Glutamatergic neuron (in vitro differentiated cells): ENCODE measurements at regions not wholly inside any gene's neighbourhood (a gene's known extent, or its start where the extent isn't known, plus 50 kb on each side); places are given as distances from the start of the nearest gene placed in this dataset.

Experiments
- DNase-seq: peaks from one replicate; pipeline ENCODE4 v3.0.0; 2022
- H3K27ac Mint-ChIP-seq: one replicate; pipeline ENCODE4 v1.8.0; 2020; ENCODE audit warnings: mild to moderate bottlenecking, mixed read lengths, inconsistent platforms; ENCODE audit not compliant: unreplicated experiment
- H3K27me3 Mint-ChIP-seq: one replicate; pipeline ENCODE4 v1.8.0; 2020; ENCODE audit warnings: mild to moderate bottlenecking, moderate library complexity, mixed read lengths, inconsistent platforms; ENCODE audit not compliant: unreplicated experiment
- H3K36me3 Mint-ChIP-seq: one replicate; pipeline ENCODE4 v1.8.0; 2020; ENCODE audit warnings: mild to moderate bottlenecking, mixed read lengths, inconsistent platforms; ENCODE audit not compliant: unreplicated experiment
- H3K4me1 Mint-ChIP-seq: one replicate; pipeline ENCODE4 v1.8.0; 2020; ENCODE audit warnings: mild to moderate bottlenecking, low read depth, mixed read lengths, inconsistent platforms; ENCODE audit not compliant: unreplicated experiment
- H3K4me3 Mint-ChIP-seq: one replicate; pipeline ENCODE4 v1.8.0; 2020; ENCODE audit warnings: mild to moderate bottlenecking, mixed read lengths, inconsistent platforms; ENCODE audit not compliant: unreplicated experiment
- H3K9me3 Mint-ChIP-seq: one replicate; pipeline ENCODE4 v1.8.0; 2020; ENCODE audit warnings: mild to moderate bottlenecking, moderate library complexity, mixed read lengths, inconsistent platforms; ENCODE audit not compliant: unreplicated experiment
- TF ChIP-seq, protein P1 (sequence below): fragments of 200-600 bp; sonication (generic); IDR thresholded peaks from one replicate; pipeline ENCODE4 v1.5.0; 2021; ENCODE audit not compliant: partially characterized antibody, unreplicated experiment

DNA sequence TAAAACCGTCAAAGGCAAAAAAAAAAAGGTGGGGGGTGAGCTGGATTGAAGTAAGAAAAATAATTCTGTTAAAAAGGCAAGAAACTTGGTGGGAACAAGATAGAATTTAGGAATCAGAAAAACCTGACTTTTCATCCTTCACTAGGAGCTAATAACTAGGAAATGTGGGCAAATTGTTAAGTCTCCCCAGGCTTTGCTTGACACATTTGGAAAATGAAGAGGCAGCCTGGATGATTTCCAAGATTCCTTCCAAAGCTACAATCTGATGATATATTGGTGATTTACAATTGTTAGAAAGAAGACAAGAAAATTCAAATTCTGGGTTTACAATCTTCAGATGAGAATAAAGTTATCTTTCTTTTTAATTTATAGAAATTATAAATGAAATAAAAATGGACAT lies 1062.5 kb downstream of the ADGRL3 start:
- DNase-seq, result no peak

GRCh38 chr4:62260254-62260653 lies 1060.1 kb downstream of the ADGRL3 start:
- H3K27ac Mint-ChIP-seq, result no peak overlapping the region

More for the DNA sequence above, 1062.5 kb downstream of the ADGRL3 start:
- Mint-ChIP-seq H3K9me3 (no peaks in the 10 kb centered on the region), H3K4me3 (no peak overlapping the region), H3K27ac (no peak overlapping the region), H3K4me1 (peaks cover 2% of the 10 kb centered on the region), H3K27me3 (no peaks in the 10 kb centered on the region), H3K36me3 (no peaks in the 10 kb centered on the region)
- TF ChIP-seq, protein P1, sequence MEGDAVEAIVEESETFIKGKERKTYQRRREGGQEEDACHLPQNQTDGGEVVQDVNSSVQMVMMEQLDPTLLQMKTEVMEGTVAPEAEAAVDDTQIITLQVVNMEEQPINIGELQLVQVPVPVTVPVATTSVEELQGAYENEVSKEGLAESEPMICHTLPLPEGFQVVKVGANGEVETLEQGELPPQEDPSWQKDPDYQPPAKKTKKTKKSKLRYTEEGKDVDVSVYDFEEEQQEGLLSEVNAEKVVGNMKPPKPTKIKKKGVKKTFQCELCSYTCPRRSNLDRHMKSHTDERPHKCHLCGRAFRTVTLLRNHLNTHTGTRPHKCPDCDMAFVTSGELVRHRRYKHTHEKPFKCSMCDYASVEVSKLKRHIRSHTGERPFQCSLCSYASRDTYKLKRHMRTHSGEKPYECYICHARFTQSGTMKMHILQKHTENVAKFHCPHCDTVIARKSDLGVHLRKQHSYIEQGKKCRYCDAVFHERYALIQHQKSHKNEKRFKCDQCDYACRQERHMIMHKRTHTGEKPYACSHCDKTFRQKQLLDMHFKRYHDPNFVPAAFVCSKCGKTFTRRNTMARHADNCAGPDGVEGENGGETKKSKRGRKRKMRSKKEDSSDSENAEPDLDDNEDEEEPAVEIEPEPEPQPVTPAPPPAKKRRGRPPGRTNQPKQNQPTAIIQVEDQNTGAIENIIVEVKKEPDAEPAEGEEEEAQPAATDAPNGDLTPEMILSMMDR, result no peak

GRCh38 chr4:62256479-62256878 lies 1056.4 kb downstream of the ADGRL3 start:
- Mint-ChIP-seq H3K36me3 (no peaks in the 10 kb centered on the region), H3K9me3 (no peaks in the 10 kb centered on the region), H3K4me1 (no peaks in the 10 kb centered on the region), H3K27me3 (peaks cover 2% of the 10 kb centered on the region), H3K27ac (no peak overlapping the region), H3K4me3 (no peak overlapping the region)
- TF ChIP-seq, protein P1, result no peak
- DNase-seq, result no peak

More at GRCh38 chr4:62260254-62260653, 1060.1 kb downstream of the ADGRL3 start:
- no peaks in the 10 kb centered on the region for H3K36me3 Mint-ChIP-seq
- H3K9me3 Mint-ChIP-seq, result no peaks in the 10 kb centered on the region
- no peak overlapping the region for H3K4me3 Mint-ChIP-seq
- no peaks in the 10 kb centered on the region for H3K4me1 Mint-ChIP-seq
- TF ChIP-seq, protein P1, result no peak
- no peak for DNase-seq
- peaks cover 2% of the 10 kb centered on the region for H3K27me3 Mint-ChIP-seq

- Mint-ChIP-seq H3K27ac (no peak overlapping the region), H3K27me3 (peaks cover 2% of the 10 kb centered on the region), H3K4me1 (no peaks in the 10 kb centered on the region), H3K36me3 (no peaks in the 10 kb centered on the region), H3K4me3 (no peak overlapping the region), H3K9me3 (no peaks in the 10 kb centered on the region)
- no peak for DNase-seq
- TF ChIP-seq, protein P1, result no peak
Observed at GRCh38 chr4:62252728-62253127, 1052.6 kb downstream of the ADGRL3 start.

DNA sequence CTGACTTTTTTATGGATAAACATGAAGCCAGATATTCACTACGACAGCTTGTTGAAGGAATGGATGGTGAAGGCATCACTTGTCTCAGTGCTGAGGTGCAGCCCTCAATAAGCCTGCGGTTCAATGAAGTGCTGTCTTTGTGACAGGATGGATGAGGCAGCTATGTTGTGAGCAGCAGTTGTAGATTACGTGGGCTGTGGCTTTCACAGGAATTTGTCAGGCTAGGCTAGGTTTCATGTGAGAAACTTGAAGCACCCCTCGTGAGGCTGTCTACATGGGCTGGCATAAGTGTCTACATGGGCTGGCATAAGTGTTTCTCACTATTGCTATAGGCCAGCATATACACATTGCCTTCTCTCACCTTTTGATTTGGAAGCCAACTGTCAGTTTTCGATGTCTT lies 1050.0 kb downstream of the ADGRL3 start:
- no peak for DNase-seq
- Mint-ChIP-seq H3K27me3 (no peaks in the 10 kb centered on the region), H3K4me1 (no peaks in the 10 kb centered on the region), H3K27ac (no peak overlapping the region), H3K9me3 (no peaks in the 10 kb centered on the region), H3K4me3 (no peak overlapping the region), H3K36me3 (no peaks in the 10 kb centered on the region)
- TF ChIP-seq, protein P1, result no peak
